ENCODE measurements at regions not wholly inside any gene's neighbourhood (a gene's known extent, or its start where the extent isn't known, plus 50 kb on each side); places are given as distances from the start of the nearest gene placed in this dataset.

DNA sequence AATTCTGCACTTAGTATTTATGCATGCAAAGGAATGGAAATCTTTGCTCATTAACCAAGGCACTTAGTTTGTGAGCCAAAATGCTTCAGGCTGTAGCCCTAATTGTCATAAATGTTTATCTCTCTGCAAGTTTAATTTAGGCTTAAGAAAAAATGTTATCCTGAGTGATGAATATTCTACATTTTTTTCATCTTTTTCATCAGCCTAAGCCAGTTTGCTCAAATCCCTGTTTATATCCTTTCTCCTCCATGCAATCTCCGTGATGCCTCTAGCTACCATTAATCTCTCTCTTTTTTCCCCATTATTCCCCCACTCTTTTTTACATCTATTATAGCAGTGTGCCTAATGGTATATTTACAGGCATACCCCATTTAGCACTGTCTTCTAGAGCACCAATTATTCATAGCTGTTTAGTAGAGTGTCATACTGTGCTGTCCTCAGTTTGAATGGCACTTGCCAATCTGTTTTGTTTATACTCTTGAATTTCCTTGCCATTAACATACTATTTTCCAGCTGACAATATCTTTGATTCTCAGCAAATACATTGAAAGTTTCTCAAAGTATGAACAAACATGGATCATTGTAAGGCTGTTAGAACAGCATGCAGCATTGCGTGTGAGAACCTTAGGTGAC lies 1457.0 kb downstream of the MAT2B start:
- H3K27ac Mint-ChIP-seq = no peak overlapping the region
- DNase-seq (ENCODE audit: low spot score) = no peak
- peaks cover 3% of the 10 kb centered on the region for H3K4me1 Mint-ChIP-seq
- H3K27me3 Mint-ChIP-seq (ENCODE audit: low read depth) = no peaks in the 10 kb centered on the region
- no peak overlapping the region for H3K4me3 Mint-ChIP-seq
- ChIA-PET POLR2A (no interaction called here), CTCF (no interaction called here)
- no peaks in the 10 kb centered on the region for H3K36me3 Mint-ChIP-seq
- ATAC-seq = no peak
- TF ChIP-seq, protein P1, sequence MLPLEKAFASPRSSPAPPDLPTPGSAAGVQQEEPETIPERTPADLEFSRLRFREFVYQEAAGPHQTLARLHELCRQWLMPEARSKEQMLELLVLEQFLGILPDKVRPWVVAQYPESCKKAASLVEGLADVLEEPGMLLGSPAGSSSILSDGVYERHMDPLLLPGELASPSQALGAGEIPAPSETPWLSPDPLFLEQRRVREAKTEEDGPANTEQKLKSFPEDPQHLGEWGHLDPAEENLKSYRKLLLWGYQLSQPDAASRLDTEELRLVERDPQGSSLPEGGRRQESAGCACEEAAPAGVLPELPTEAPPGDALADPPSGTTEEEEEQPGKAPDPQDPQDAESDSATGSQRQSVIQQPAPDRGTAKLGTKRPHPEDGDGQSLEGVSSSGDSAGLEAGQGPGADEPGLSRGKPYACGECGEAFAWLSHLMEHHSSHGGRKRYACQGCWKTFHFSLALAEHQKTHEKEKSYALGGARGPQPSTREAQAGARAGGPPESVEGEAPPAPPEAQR (CRISPR knock-in tag; IDR thresholded peaks at IDR 0.05) = no peak
- TF ChIP-seq IRF2 (CRISPR knock-in tag; IDR thresholded peaks at IDR 0.05; ENCODE audit: borderline replicate concordance, low read depth) (no peak), NFATC4 (CRISPR knock-in tag; IDR thresholded peaks at IDR 0.05) (no peak), ETV6 (CRISPR knock-in tag; IDR thresholded peaks at IDR 0.05) (no peak), KAT7 (CRISPR knock-in tag; IDR thresholded peaks at IDR 0.05; ENCODE audit: borderline replicate concordance) (no peak), ZNF396 (CRISPR knock-in tag; IDR thresholded peaks at IDR 0.05; ENCODE audit: borderline replicate concordance) (no peak), NFYB (CRISPR knock-in tag; conservative IDR thresholded peaks at IDR 0.05; ENCODE audit: low read depth) (no peak), EMX1 (CRISPR knock-in tag; IDR thresholded peaks at IDR 0.05) (no peak), ZBTB21 (CRISPR knock-in tag; IDR thresholded peaks at IDR 0.05; ENCODE audit: borderline replicate concordance) (no peak), ATF1 (CRISPR knock-in tag; IDR thresholded peaks at IDR 0.05) (no peak), ZNF219 (CRISPR knock-in tag; IDR thresholded peaks at IDR 0.05; ENCODE audit: borderline replicate concordance) (no peak)
- TF ChIP-seq, protein P2, sequence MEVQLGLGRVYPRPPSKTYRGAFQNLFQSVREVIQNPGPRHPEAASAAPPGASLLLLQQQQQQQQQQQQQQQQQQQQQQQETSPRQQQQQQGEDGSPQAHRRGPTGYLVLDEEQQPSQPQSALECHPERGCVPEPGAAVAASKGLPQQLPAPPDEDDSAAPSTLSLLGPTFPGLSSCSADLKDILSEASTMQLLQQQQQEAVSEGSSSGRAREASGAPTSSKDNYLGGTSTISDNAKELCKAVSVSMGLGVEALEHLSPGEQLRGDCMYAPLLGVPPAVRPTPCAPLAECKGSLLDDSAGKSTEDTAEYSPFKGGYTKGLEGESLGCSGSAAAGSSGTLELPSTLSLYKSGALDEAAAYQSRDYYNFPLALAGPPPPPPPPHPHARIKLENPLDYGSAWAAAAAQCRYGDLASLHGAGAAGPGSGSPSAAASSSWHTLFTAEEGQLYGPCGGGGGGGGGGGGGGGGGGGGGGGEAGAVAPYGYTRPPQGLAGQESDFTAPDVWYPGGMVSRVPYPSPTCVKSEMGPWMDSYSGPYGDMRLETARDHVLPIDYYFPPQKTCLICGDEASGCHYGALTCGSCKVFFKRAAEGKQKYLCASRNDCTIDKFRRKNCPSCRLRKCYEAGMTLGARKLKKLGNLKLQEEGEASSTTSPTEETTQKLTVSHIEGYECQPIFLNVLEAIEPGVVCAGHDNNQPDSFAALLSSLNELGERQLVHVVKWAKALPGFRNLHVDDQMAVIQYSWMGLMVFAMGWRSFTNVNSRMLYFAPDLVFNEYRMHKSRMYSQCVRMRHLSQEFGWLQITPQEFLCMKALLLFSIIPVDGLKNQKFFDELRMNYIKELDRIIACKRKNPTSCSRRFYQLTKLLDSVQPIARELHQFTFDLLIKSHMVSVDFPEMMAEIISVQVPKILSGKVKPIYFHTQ (CRISPR knock-in tag; IDR thresholded peaks at IDR 0.05) = no peak
- TF ChIP-seq, protein P3, sequence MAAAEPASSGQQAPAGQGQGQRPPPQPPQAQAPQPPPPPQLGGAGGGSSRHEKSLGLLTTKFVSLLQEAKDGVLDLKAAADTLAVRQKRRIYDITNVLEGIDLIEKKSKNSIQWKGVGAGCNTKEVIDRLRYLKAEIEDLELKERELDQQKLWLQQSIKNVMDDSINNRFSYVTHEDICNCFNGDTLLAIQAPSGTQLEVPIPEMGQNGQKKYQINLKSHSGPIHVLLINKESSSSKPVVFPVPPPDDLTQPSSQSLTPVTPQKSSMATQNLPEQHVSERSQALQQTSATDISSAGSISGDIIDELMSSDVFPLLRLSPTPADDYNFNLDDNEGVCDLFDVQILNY (CRISPR knock-in tag; IDR thresholded peaks at IDR 0.05) = no peak
- TF ChIP-seq, protein P4, sequence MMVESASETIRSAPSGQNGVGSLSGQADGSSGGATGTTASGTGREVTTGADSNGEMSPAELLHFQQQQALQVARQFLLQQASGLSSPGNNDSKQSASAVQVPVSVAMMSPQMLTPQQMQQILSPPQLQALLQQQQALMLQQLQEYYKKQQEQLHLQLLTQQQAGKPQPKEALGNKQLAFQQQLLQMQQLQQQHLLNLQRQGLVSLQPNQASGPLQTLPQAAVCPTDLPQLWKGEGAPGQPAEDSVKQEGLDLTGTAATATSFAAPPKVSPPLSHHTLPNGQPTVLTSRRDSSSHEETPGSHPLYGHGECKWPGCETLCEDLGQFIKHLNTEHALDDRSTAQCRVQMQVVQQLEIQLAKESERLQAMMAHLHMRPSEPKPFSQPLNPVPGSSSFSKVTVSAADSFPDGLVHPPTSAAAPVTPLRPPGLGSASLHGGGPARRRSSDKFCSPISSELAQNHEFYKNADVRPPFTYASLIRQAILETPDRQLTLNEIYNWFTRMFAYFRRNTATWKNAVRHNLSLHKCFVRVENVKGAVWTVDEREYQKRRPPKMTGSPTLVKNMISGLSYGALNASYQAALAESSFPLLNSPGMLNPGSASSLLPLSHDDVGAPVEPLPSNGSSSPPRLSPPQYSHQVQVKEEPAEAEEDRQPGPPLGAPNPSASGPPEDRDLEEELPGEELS (CRISPR knock-in tag; IDR thresholded peaks at IDR 0.05) = no peak
- TF ChIP-seq, protein P5, sequence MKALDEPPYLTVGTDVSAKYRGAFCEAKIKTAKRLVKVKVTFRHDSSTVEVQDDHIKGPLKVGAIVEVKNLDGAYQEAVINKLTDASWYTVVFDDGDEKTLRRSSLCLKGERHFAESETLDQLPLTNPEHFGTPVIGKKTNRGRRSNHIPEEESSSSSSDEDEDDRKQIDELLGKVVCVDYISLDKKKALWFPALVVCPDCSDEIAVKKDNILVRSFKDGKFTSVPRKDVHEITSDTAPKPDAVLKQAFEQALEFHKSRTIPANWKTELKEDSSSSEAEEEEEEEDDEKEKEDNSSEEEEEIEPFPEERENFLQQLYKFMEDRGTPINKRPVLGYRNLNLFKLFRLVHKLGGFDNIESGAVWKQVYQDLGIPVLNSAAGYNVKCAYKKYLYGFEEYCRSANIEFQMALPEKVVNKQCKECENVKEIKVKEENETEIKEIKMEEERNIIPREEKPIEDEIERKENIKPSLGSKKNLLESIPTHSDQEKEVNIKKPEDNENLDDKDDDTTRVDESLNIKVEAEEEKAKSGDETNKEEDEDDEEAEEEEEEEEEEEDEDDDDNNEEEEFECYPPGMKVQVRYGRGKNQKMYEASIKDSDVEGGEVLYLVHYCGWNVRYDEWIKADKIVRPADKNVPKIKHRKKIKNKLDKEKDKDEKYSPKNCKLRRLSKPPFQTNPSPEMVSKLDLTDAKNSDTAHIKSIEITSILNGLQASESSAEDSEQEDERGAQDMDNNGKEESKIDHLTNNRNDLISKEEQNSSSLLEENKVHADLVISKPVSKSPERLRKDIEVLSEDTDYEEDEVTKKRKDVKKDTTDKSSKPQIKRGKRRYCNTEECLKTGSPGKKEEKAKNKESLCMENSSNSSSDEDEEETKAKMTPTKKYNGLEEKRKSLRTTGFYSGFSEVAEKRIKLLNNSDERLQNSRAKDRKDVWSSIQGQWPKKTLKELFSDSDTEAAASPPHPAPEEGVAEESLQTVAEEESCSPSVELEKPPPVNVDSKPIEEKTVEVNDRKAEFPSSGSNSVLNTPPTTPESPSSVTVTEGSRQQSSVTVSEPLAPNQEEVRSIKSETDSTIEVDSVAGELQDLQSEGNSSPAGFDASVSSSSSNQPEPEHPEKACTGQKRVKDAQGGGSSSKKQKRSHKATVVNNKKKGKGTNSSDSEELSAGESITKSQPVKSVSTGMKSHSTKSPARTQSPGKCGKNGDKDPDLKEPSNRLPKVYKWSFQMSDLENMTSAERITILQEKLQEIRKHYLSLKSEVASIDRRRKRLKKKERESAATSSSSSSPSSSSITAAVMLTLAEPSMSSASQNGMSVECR (CRISPR knock-in tag; IDR thresholded peaks at IDR 0.05; ENCODE audit: borderline replicate concordance) = no peak
- TF ChIP-seq, protein P6, sequence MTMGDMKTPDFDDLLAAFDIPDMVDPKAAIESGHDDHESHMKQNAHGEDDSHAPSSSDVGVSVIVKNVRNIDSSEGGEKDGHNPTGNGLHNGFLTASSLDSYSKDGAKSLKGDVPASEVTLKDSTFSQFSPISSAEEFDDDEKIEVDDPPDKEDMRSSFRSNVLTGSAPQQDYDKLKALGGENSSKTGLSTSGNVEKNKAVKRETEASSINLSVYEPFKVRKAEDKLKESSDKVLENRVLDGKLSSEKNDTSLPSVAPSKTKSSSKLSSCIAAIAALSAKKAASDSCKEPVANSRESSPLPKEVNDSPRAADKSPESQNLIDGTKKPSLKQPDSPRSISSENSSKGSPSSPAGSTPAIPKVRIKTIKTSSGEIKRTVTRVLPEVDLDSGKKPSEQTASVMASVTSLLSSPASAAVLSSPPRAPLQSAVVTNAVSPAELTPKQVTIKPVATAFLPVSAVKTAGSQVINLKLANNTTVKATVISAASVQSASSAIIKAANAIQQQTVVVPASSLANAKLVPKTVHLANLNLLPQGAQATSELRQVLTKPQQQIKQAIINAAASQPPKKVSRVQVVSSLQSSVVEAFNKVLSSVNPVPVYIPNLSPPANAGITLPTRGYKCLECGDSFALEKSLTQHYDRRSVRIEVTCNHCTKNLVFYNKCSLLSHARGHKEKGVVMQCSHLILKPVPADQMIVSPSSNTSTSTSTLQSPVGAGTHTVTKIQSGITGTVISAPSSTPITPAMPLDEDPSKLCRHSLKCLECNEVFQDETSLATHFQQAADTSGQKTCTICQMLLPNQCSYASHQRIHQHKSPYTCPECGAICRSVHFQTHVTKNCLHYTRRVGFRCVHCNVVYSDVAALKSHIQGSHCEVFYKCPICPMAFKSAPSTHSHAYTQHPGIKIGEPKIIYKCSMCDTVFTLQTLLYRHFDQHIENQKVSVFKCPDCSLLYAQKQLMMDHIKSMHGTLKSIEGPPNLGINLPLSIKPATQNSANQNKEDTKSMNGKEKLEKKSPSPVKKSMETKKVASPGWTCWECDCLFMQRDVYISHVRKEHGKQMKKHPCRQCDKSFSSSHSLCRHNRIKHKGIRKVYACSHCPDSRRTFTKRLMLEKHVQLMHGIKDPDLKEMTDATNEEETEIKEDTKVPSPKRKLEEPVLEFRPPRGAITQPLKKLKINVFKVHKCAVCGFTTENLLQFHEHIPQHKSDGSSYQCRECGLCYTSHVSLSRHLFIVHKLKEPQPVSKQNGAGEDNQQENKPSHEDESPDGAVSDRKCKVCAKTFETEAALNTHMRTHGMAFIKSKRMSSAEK (CRISPR knock-in tag; IDR thresholded peaks at IDR 0.05; ENCODE audit: borderline replicate concordance) = no peak
- no peaks in the 10 kb centered on the region for H3K9me3 Mint-ChIP-seq
